DND-41 (cell line): ENCODE measurements at regions not wholly inside any gene's neighbourhood (a gene's known extent, or its start where the extent isn't known, plus 50 kb on each side); places are given as distances from the start of the nearest gene placed in this dataset.

Experiments
- ATAC-seq: fragments of 200-7000 bp; cut with Tn5 transposase; 3 replicates; pipeline ENCODE4 v1.9.1; 2021; ENCODE audit warnings: low read depth; ENCODE audit not compliant: insufficient read depth
- DNase-seq: peaks from one replicate; pipeline ENCODE4 v3.0.0-alpha.2; 2020
- H2AFZ ChIP-seq: 2 replicates; pipeline ENCODE4 v1.6.0; 2012; ENCODE audit warnings: low read depth, low read length
- H3K27ac ChIP-seq: 2 replicates; pipeline ENCODE4 v1.5.1; 2012; ENCODE audit warnings: low read length, inconsistent platforms
- H3K27me3 ChIP-seq: fragments of 200-600 bp; sonication (generic); 2 replicates; pipeline ENCODE4 v1.6.0; 2012; ENCODE audit warnings: low read length, mild to moderate bottlenecking, inconsistent platforms; ENCODE audit not compliant: insufficient read depth, poor library complexity
- H3K36me3 ChIP-seq: 2 replicates; pipeline ENCODE4 v1.5.1; 2012; ENCODE audit warnings: low read length, inconsistent platforms; ENCODE audit not compliant: insufficient read depth
- H3K4me1 ChIP-seq: 2 replicates; pipeline ENCODE4 v1.5.1; 2012; ENCODE audit warnings: mild to moderate bottlenecking, low read length; ENCODE audit not compliant: insufficient read depth
- H3K4me2 ChIP-seq: 2 replicates; pipeline ENCODE4 v1.6.0; 2012; ENCODE audit warnings: mild to moderate bottlenecking, moderate library complexity, low read length, inconsistent platforms; ENCODE audit not compliant: insufficient read depth
- H3K4me3 ChIP-seq, 2 experiments: fragments of 200-600 bp in 1 of 2; shearing (Covaris generic) in 1 of 2; 2 replicates each; pipeline ENCODE4 v1.5.1; 2012 to 2016; ENCODE audit warnings: inconsistent platforms in 2 of 2, low read length in 2 of 2, mild to moderate bottlenecking in 2 of 2, low read depth in 1 of 2, moderate library complexity in 1 of 2
- H3K79me2 ChIP-seq: 2 replicates; pipeline ENCODE4 v1.6.0; 2012; ENCODE audit warnings: low read length, inconsistent platforms; ENCODE audit not compliant: insufficient read depth
- H3K9ac ChIP-seq: 2 replicates; pipeline ENCODE4 v1.6.0; 2012; ENCODE audit warnings: low read depth, mild to moderate bottlenecking, inconsistent platforms, low read length, moderate library complexity
- H3K9me3 ChIP-seq: 2 replicates; pipeline ENCODE4 v1.5.1; 2012; ENCODE audit warnings: low read length, moderate library complexity, mild to moderate bottlenecking, inconsistent platforms; ENCODE audit not compliant: insufficient read depth, severe bottlenecking
- H4K20me1 ChIP-seq: 2 replicates; pipeline ENCODE4 v1.6.0; 2012; ENCODE audit warnings: low read length; ENCODE audit not compliant: insufficient read depth
- CTCF ChIP-seq: IDR thresholded peaks from 2 replicates; pipeline ENCODE4 v1.5.1; 2012; ENCODE audit warnings: borderline replicate concordance, low read length, moderate library complexity, mild to moderate bottlenecking; ENCODE audit not compliant: poor library complexity, severe bottlenecking; ENCODE audit errors: extremely low read depth
- EZH2 ChIP-seq: IDR thresholded peaks from 3 replicates; pipeline ENCODE4 v1.6.1; 2012; ENCODE audit warnings: borderline replicate concordance, low read depth, mild to moderate bottlenecking, moderate library complexity, low read length, inconsistent platforms; ENCODE audit not compliant: severe bottlenecking

GRCh38 chr12:85530456-85530855, 250.4 kb downstream of the ALX1 start:
- Histone ChIP-seq H3K79me2 (no peaks in the 10 kb centered on the region), H3K4me3 (no peak overlapping the region), H3K4me1 (0 out of 2 replicates have a peak, but pooled peaks cover 3% of the 10 kb centered on the region), H3K4me2 (no peak overlapping the region), H3K9ac (no peak overlapping the region), H3K36me3 (no peaks in the 10 kb centered on the region), H3K9me3 (no peaks in the 10 kb centered on the region), H4K20me1 (no peaks in the 10 kb centered on the region), H3K27ac (no peak overlapping the region), H2AFZ (no peak overlapping the region), H3K27me3 (no peaks in the 10 kb centered on the region)
- no peak for DNase-seq
- TF ChIP-seq EZH2 (no peak), CTCF (no peak)
- no peak for ATAC-seq

GRCh38 chr12:85531341-85531740, 251.3 kb downstream of the ALX1 start:
- no peak for TF ChIP-seq CTCF
- no peak for TF ChIP-seq EZH2
- Histone ChIP-seq H3K79me2 (no peaks in the 10 kb centered on the region), H3K4me2 (no peak overlapping the region), H3K4me1 (0 out of 2 replicates have a peak, but pooled peaks cover 3% of the 10 kb centered on the region), H3K27ac (no peak overlapping the region), H4K20me1 (no peaks in the 10 kb centered on the region), H2AFZ (no peak overlapping the region), H3K9ac (no peak overlapping the region), H3K9me3 (no peaks in the 10 kb centered on the region), H3K4me3 (no peak overlapping the region), H3K27me3 (no peaks in the 10 kb centered on the region), H3K36me3 (no peaks in the 10 kb centered on the region)
- ATAC-seq (no peak), DNase-seq (no peak)

GRCh38 chr12:85549640-85550039, 269.6 kb downstream of the ALX1 start:
- H3K79me2 ChIP-seq = no peaks in the 10 kb centered on the region
- TF ChIP-seq CTCF = no peak
- no peaks in the 10 kb centered on the region for H3K36me3 ChIP-seq
- no peaks in the 10 kb centered on the region for H4K20me1 ChIP-seq
- H2AFZ ChIP-seq = no peak overlapping the region
- H3K4me3 ChIP-seq = no peak overlapping the region
- no peak overlapping the region for H3K4me2 ChIP-seq
- no peaks in the 10 kb centered on the region for H3K27me3 ChIP-seq
- H3K27ac ChIP-seq = no peak overlapping the region
- ATAC-seq (no peak), DNase-seq (no peak)
- H3K9ac ChIP-seq = no peak overlapping the region
- no peaks in the 10 kb centered on the region for H3K4me1 ChIP-seq
- H3K9me3 ChIP-seq = no peaks in the 10 kb centered on the region

DNA sequence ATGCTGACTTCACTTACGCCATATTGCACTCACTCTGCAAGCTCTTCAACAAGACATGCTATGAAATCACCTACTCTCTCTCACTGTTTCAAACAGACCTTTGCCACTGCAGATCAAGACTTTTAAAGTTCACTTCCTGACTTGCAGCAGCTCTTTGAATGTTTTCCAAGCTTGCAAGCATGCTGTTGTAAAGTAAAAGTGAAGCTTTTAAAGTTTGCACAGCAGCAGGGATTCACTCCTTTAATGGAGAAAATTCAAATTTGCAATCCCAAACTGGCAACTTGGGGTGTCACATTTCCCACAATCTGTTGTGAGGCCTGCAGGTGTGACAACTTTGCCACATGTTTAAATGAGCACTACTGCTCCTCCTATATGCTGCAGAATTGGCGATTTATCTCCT, 270.9 kb downstream of the ALX1 start:
- H2AFZ ChIP-seq = no peak overlapping the region
- DNase-seq (no peak), ATAC-seq (no peak)
- H3K4me3 ChIP-seq = no peak overlapping the region
- no peaks in the 10 kb centered on the region for H4K20me1 ChIP-seq
- H3K79me2 ChIP-seq = no peaks in the 10 kb centered on the region
- no peaks in the 10 kb centered on the region for H3K27me3 ChIP-seq
- no peaks in the 10 kb centered on the region for H3K4me1 ChIP-seq
- H3K9me3 ChIP-seq = no peaks in the 10 kb centered on the region
- TF ChIP-seq EZH2 (no peak), CTCF (no peak)
- no peak overlapping the region for H3K27ac ChIP-seq
- no peak overlapping the region for H3K4me2 ChIP-seq
- H3K36me3 ChIP-seq = no peaks in the 10 kb centered on the region
- H3K9ac ChIP-seq = no peak overlapping the region
